Thoracic aorta (tissue), 2 donors: ENCODE measurements at regions not wholly inside any gene's neighbourhood (a gene's known extent, or its start where the extent isn't known, plus 50 kb on each side); places are given as distances from the start of the nearest gene placed in this dataset.

Experiments used
- ATAC-seq: fragments of 150-250 bp; one replicate; pipeline ENCODE4 v1.8.0; 2017; ENCODE audit warnings: low read depth; ENCODE audit not compliant: insufficient number of reproducible peaks, low FRiP score
- DNase-seq: peaks from one replicate; pipeline ENCODE4 v3.0.0-alpha.2; 2020; ENCODE audit warnings: low spot score
- H3K27ac ChIP-seq, 2 donors: fragments of 200-600 bp; sonication (generic); 1 replicate in 1 of 2; 2 replicates in 1 of 2; pipeline ENCODE4 v1.5.1; 2016; ENCODE audit warnings: mild to moderate bottlenecking in 2 of 2, moderate library complexity in 2 of 2
- H3K27me3 ChIP-seq: fragments of 200-600 bp; sonication (generic); replicated peaks from 2 replicates; pipeline ENCODE4 v1.6.0; 2016; ENCODE audit warnings: mild to moderate bottlenecking; ENCODE audit not compliant: insufficient read depth
- H3K36me3 ChIP-seq: fragments of 200-600 bp; sonication (generic); one replicate; pipeline ENCODE4 v1.5.1; 2016
- H3K4me1 ChIP-seq, 2 donors: fragments of 200-600 bp; sonication (generic); 1 replicate in 1 of 2; 2 replicates in 1 of 2; pipeline versions ENCODE4 v1.5.1 to v1.6.0; 2016; ENCODE audit warnings: low read depth in 2 of 2, mild to moderate bottlenecking in 1 of 2; ENCODE audit not compliant: control insufficient read depth in 1 of 2
- H3K4me3 ChIP-seq: fragments of 200-600 bp; sonication (generic); 2 replicates; pipeline ENCODE4 v1.5.1; 2016; ENCODE audit warnings: mild to moderate bottlenecking
- H3K9me3 ChIP-seq: fragments of 200-600 bp; sonication (generic); 2 replicates; pipeline ENCODE4 v1.5.1; 2016
- TF ChIP-seq, protein P1 (sequence below): fragments of 200-600 bp; sonication (generic); IDR thresholded peaks from one replicate; pipeline ENCODE4 v1.5.1; 2019; ENCODE audit warnings: antibody characterized with exemption

DNA sequence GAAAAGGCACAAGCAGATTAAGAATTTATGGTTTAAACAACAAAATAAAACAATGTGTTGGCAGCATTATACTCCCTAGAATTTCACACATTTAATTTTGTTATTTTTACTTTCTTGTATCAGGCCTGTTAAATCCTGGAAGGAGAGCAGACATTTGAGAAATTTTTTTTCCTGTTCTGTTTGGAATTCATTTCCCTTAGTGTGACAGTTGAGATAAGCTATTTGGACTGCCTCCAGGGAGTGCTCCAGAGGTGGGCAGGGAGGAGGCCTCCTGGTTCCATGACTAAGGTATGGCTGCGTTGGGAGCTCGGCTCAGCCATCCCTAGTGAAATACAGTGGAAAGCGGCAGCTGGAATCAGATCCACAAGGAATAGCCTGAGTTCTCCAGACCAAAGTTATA is 185.7 kb downstream of the KCNRG start:
- H3K27ac ChIP-seq, result no peak overlapping the region
- no peak for ATAC-seq

GRCh38 chr13:50202485-50202884 is 187.2 kb downstream of the KCNRG start:
- ATAC-seq (no peak), DNase-seq (no peak)
- Histone ChIP-seq H3K4me3 (no peak overlapping the region), H3K36me3 (no peaks in the 10 kb centered on the region), H3K9me3 (no peaks in the 10 kb centered on the region), H3K4me1 (peaks cover 0 to 14% of the 10 kb centered on the region in 2 donors), H3K27me3 (no peaks in the 10 kb centered on the region), H3K27ac (no peak overlapping the region)
- TF ChIP-seq, protein P1, sequence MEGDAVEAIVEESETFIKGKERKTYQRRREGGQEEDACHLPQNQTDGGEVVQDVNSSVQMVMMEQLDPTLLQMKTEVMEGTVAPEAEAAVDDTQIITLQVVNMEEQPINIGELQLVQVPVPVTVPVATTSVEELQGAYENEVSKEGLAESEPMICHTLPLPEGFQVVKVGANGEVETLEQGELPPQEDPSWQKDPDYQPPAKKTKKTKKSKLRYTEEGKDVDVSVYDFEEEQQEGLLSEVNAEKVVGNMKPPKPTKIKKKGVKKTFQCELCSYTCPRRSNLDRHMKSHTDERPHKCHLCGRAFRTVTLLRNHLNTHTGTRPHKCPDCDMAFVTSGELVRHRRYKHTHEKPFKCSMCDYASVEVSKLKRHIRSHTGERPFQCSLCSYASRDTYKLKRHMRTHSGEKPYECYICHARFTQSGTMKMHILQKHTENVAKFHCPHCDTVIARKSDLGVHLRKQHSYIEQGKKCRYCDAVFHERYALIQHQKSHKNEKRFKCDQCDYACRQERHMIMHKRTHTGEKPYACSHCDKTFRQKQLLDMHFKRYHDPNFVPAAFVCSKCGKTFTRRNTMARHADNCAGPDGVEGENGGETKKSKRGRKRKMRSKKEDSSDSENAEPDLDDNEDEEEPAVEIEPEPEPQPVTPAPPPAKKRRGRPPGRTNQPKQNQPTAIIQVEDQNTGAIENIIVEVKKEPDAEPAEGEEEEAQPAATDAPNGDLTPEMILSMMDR, result no peak

More for the DNA sequence above, 185.7 kb downstream of the KCNRG start:
- Histone ChIP-seq H3K9me3 (no peaks in the 10 kb centered on the region), H3K4me1 (peaks cover 0 to 14% of the 10 kb centered on the region in 2 donors), H3K36me3 (no peaks in the 10 kb centered on the region), H3K27me3 (no peaks in the 10 kb centered on the region), H3K4me3 (no peak overlapping the region)
- TF ChIP-seq, protein P1, result no peak
- DNase-seq, result no peak

- no peaks in the 10 kb centered on the region for H3K9me3 ChIP-seq
- TF ChIP-seq, protein P1, result no peak
- H3K27ac ChIP-seq, result no peak overlapping the region
- H3K4me3 ChIP-seq, result no peak overlapping the region
- H3K36me3 ChIP-seq, result no peaks in the 10 kb centered on the region
- peaks cover 2 to 14% of the 10 kb centered on the region in 2 donors for H3K4me1 ChIP-seq
- no peaks in the 10 kb centered on the region for H3K27me3 ChIP-seq
- ATAC-seq, result no peak
- DNase-seq, result no peak
These were observed 188.2 kb downstream of the KCNRG start for GRCh38 chr13:50203256-50203941.

- Histone ChIP-seq H3K4me3 (no peak overlapping the region), H3K36me3 (no peaks in the 10 kb centered on the region), H3K4me1 (peaks cover 7 to 9% of the 10 kb centered on the region in 2 donors), H3K27me3 (no peaks in the 10 kb centered on the region), H3K27ac (no peak overlapping the region), H3K9me3 (no peaks in the 10 kb centered on the region)
- no peak for ATAC-seq
- no peak for DNase-seq
- TF ChIP-seq, protein P1, result no peak
These were observed 190.3 kb downstream of the KCNRG start for GRCh38 chr13:50205581-50205980.

- H3K4me3 ChIP-seq, result peak overlapping the region; percentile 56
These were observed 193.6 kb downstream of the KCNRG start for GRCh38 chr13:50208826-50209335.

More at GRCh38 chr13:50208826-50209335, 193.6 kb downstream of the KCNRG start:
- H3K27me3 ChIP-seq, result no peaks in the 10 kb centered on the region
- H3K27ac ChIP-seq, result no peak overlapping the region
- peaks cover 0 to 7% of the 10 kb centered on the region in 2 donors for H3K4me1 ChIP-seq
- peaks cover 5% of the 10 kb centered on the region for H3K9me3 ChIP-seq
- TF ChIP-seq, protein P1, result no peak
- DNase-seq, result no peak
- ATAC-seq, result no peak
- H3K36me3 ChIP-seq, result no peaks in the 10 kb centered on the region
